GM20000 (cell line): ENCODE measurements at regions not wholly inside any gene's neighbourhood (a gene's known extent, or its start where the extent isn't known, plus 50 kb on each side); places are given as distances from the start of the nearest gene placed in this dataset.

ENCODE experiments used
- DNase-seq: peaks from one replicate; pipeline ENCODE4 v3.0.0; 2012; ENCODE audit warnings: low spot score
- TF ChIP-seq, protein P1 (sequence below): IDR thresholded peaks from 2 replicates; pipeline ENCODE4 v1.5.1; 2012; ENCODE audit warnings: mild to moderate bottlenecking, control low read depth; ENCODE audit errors: extremely low read depth, missing control alignments

DNA sequence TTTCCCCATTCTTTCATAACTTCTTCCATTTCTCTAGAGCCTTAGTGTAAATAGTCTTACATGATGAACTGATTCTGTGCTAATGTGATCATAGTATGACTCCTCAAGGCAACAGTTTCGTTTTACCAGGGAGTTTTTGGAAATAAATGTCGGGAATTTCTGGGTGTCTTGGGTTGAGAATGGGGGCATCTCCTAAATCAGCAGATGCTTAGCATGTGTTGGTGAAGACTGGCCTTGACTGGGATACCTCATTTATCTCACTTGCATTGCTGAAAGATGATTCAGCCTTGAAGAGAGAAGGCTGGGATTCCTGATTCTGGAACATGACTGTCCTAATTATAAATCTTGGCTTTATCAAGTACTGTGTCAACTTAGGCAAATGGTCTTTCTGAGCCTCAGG is 115.7 kb upstream of the C11orf87 start:
- no peak for DNase-seq
- TF ChIP-seq, protein P1, sequence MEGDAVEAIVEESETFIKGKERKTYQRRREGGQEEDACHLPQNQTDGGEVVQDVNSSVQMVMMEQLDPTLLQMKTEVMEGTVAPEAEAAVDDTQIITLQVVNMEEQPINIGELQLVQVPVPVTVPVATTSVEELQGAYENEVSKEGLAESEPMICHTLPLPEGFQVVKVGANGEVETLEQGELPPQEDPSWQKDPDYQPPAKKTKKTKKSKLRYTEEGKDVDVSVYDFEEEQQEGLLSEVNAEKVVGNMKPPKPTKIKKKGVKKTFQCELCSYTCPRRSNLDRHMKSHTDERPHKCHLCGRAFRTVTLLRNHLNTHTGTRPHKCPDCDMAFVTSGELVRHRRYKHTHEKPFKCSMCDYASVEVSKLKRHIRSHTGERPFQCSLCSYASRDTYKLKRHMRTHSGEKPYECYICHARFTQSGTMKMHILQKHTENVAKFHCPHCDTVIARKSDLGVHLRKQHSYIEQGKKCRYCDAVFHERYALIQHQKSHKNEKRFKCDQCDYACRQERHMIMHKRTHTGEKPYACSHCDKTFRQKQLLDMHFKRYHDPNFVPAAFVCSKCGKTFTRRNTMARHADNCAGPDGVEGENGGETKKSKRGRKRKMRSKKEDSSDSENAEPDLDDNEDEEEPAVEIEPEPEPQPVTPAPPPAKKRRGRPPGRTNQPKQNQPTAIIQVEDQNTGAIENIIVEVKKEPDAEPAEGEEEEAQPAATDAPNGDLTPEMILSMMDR: no peak

DNA sequence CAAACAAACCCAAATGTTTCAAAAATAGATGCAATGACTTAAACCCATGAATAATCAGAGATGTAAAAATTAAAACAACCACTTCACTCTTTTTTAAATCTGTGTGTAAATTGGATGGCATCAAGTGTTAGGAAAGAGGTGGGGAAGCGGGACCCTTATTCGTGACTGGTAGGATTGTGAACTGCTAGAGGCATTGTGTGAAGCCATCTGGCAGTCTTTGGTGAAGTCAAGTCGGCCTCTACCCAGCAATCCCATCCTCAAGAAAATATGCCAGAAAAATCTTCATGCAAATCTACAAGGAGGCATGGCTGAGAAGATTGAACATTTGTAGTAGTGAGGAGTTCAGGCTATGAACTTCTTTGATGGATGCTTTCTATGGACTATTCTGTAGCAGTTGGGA is 114.6 kb upstream of the C11orf87 start:
- no peak for DNase-seq
- TF ChIP-seq, protein P1: no peak

DNA sequence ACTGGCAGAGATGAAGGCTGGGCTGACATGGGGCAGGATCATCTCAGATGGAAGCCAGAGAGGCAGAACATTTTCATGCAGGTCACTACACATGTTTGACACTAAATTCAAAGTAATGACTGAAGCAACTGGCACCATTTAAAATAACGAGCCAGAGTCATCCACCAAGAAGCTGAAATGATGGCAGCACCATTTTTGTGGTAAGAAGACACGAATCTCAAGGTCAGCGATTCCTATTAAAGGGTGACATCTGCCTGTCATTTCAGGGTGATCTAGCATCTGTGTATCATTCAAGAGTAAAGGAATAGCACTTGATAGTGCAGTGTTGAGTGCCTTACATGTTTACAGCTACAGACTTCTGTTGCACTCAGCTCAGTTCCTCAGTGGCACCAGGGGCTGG is 113.4 kb upstream of the C11orf87 start:
- DNase-seq: no peak
- TF ChIP-seq, protein P1: no peak

DNA sequence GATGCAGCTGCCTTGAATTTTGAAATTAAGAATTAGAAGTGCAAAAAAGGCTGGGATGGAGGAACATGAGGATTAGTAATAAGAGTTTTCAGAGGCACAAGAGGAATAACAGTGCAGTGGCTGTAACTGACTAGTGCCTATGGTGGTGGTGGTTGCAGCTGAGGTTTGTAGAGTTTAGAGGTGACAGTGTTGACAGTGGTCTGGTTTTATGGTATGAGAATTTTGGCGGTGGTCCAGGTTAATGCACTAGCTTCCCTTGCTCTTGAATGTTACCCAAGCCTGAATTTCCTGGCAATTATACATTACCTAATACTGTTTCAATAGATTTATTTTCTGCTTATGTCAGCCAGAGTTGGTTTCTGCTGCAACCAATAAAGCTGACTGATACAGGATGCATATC is 112.8 kb upstream of the C11orf87 start:
- no peak for DNase-seq
- TF ChIP-seq, protein P1: no peak

DNA sequence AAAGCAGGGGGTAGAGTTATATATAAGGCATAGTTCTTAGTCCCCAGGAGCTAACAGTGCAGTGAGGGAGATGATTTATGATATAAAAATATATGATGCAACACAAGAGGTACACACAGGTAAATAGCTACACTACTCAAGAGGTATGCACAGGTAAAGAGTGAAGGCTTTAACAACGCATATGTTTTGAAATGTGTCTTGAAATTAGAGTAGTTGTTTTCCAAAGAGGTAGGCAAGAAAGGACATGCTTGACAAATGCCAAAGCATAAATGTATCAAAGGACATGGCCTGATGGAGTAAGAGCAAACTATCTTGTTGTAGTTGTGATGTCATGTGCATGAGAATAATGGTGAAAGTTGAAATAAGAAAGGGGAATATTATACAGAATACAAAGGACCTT is 104.3 kb upstream of the C11orf87 start:
- DNase-seq: no peak
- TF ChIP-seq, protein P1: no peak

DNA sequence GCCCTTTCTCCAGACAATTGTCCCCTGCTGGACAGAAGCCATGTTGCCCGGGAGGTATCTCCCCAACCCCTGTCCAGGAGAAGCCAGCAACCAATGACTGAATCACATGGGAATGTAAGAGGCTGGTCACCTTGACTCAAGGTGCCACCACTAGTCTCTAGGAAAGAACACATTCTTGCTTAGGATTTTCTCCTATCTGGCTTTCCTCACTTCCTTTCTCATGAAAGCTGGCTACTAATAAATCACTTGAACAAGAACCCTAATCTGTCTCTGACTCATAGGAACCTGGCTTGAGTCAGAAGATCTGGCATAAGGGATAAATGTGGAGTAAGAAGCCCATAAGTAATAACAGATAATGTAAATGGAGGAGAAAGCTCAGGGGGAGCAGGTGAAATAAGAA is 101.4 kb upstream of the C11orf87 start:
- TF ChIP-seq, protein P1: no peak
- DNase-seq: no peak

DNA sequence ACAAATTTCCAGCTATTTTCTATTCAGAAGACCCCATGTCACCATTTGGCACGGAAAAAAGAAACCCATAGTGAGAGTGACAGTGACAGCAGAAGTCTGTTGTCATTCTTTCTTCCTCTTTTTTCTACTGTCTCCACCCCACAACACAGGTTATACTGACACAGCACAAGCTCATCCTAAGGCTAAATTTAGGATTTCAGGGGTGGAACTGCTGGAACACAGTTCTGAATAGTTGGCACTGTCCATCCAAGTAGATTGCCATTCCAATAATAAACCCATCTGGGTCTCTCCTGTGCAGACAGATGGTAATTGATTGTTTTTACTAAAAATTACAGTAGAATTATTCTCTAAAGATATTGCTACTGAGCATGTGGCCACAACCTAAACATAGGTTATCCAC is 95.2 kb upstream of the C11orf87 start:
- DNase-seq: no peak
- TF ChIP-seq, protein P1: no peak
